Muscle layer of duodenum (tissue), 2 donors: ENCODE measurements at regions not wholly inside any gene's neighbourhood (a gene's known extent, or its start where the extent isn't known, plus 50 kb on each side); places are given as distances from the start of the nearest gene placed in this dataset.

Source experiments
- H3K27ac ChIP-seq: one replicate; pipeline ENCODE4 v1.7.0; 2013; ENCODE audit warnings: mild to moderate bottlenecking, low read length
- H3K27me3 ChIP-seq: one replicate; pipeline ENCODE4 v1.7.0; 2013; ENCODE audit warnings: low read depth, mild to moderate bottlenecking, control low read depth, low read length
- H3K36me3 ChIP-seq, 2 donors: one replicate each; pipeline ENCODE4 v1.7.0; 2013; ENCODE audit warnings: low read length in 2 of 2, control low read depth in 1 of 2, mild to moderate bottlenecking in 1 of 2; ENCODE audit not compliant: insufficient read depth in 2 of 2, control insufficient read depth in 1 of 2
- H3K4me1 ChIP-seq, 2 donors: one replicate each; pipeline ENCODE4 v1.7.0; 2013; ENCODE audit warnings: low read length in 2 of 2, mild to moderate bottlenecking in 2 of 2, control low read depth in 1 of 2, moderate library complexity in 1 of 2; ENCODE audit not compliant: insufficient read depth in 2 of 2, control insufficient read depth in 1 of 2
- H3K4me3 ChIP-seq, 2 donors: one replicate each; pipeline ENCODE4 v1.7.0; 2013; ENCODE audit warnings: low read length in 2 of 2, low read depth in 1 of 2, mild to moderate bottlenecking in 1 of 2
- H3K9me3 ChIP-seq, 2 donors: one replicate each; pipeline ENCODE4 v1.7.0; 2013; ENCODE audit warnings: low read length in 2 of 2, control low read depth in 1 of 2, mild to moderate bottlenecking in 1 of 2; ENCODE audit not compliant: control insufficient read depth in 1 of 2
- donor health status: healthy.

DNA sequence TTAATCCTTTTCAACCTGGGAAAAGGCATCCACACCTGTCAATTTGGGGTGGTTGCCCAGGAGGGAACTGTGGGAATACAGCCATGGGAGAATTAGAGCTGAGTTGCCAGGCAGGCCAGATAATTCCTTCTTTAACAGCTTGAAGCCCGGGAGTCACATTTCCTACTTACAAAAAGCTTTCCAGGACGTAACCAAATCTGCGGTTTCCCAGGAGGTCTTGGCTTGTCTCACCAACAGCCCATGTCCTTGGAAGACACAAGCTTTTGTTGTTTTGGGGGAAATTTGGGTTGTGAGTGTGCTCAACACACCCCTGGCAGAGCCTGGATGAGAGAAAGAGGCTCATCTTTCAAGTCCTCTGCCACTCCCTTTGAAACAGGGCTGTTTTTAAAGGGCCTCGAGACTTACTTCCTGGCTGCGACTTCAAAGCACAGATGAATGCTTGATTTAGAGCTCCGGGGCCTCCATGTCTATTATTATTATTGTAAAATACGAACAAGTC, 465.9 kb upstream of the BTBD3 start:
- H3K27me3 ChIP-seq = no peaks in the 10 kb centered on the region
- no peaks in the 10 kb centered on the region for H3K9me3 ChIP-seq
- no peaks in the 10 kb centered on the region for H3K36me3 ChIP-seq
- no peak overlapping the region for H3K27ac ChIP-seq
- H3K4me1 ChIP-seq = no peaks in the 10 kb centered on the region
- no peak overlapping the region for H3K4me3 ChIP-seq

- Histone ChIP-seq H3K9me3 (no peaks in the 10 kb centered on the region), H3K4me1 (no peaks in the 10 kb centered on the region), H3K27ac (no peak overlapping the region), H3K36me3 (no peaks in the 10 kb centered on the region), H3K4me3 (no peak overlapping the region), H3K27me3 (no peaks in the 10 kb centered on the region)
These were observed 465.4 kb upstream of the BTBD3 start for GRCh38 chr20:11452326-11452725.

DNA sequence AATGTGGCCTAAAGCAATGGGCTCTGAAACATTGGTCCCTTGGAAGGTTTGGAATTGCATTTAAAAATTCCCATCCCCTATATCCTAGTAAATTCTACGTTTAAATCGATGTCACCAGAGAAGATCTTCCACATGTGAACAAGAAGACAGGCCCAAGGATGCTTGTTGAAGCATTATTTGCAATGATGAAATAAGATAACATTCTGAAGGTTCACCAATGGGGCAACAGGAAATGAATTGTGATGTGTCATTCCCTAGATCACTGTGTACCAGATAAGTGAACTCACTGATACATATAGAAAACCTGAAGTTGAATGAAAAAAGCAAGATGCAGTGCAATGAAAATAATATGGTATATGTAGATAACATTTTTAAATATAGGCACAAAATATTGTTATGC, 464.3 kb upstream of the BTBD3 start:
- Histone ChIP-seq H3K4me3 (no peak overlapping the region), H3K9me3 (no peaks in the 10 kb centered on the region), H3K27ac (no peak overlapping the region), H3K36me3 (no peaks in the 10 kb centered on the region), H3K4me1 (no peaks in the 10 kb centered on the region), H3K27me3 (no peaks in the 10 kb centered on the region)

GRCh38 chr20:11454966-11455799, 462.5 kb upstream of the BTBD3 start:
- Histone ChIP-seq H3K27me3 (no peaks in the 10 kb centered on the region), H3K27ac (no peak overlapping the region), H3K9me3 (no peaks in the 10 kb centered on the region), H3K4me1 (no peaks in the 10 kb centered on the region), H3K36me3 (no peaks in the 10 kb centered on the region), H3K4me3 (no peak overlapping the region)

DNA sequence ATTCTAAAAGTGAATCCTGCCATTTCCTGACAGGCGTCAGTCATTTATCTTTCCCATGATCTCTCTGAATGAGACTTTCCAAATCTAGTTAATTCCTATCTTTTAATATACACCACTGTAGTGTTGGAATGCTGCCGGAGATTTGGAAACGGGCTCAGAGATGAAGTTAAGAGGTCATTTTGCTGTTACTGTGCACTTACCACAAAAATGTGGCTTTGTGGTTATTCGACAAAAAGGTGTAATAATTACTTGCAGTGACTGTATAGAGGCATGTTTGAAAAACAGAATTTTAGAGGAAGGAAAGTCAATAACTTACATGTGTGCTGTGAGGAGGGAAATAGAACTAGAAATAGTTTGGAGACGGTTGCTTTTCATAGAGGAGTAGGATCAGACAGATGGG, 460.2 kb upstream of the BTBD3 start:
- Histone ChIP-seq H3K27ac (no peak overlapping the region), H3K4me1 (no peaks in the 10 kb centered on the region), H3K27me3 (no peaks in the 10 kb centered on the region), H3K9me3 (no peaks in the 10 kb centered on the region), H3K4me3 (no peak overlapping the region), H3K36me3 (no peaks in the 10 kb centered on the region)

DNA sequence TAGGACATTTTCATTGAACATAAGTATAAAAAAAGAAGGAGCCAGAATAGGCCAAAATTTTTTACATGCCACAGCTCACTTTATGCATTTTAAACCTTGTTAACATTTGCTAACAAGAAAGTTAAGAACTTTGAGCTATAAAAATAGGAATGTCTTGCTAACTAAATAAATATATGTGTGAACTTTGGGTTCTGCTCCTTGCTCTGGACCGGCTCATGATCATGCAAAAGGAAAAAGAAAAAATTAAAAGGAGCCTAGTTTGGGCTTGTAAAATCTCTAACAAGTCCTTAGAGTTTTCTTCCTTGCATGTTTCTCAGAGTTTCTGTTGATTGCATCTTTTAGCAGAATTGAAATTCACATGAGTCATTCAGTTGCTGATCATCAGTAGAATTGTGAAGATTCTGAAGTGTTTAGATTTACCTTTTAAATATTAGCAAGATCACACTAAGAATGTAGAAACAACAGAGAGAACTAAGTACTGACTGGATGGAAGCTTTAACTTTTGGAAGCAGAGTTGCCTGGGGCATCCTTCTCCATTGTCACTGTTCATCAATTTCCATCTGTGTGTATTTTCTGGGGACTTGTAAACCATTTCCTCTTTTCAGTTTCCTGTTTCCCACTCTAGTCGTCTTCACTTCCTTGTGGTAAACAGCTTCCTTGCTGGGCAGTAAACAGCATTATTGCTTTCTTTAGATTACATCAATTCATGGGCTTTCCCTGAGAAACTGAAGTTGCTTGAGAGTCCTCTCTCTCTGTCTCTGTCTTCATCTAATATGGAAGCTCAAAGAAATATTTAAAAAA, 458.4 kb upstream of the BTBD3 start:
- Histone ChIP-seq H3K4me3 (no peak overlapping the region), H3K27ac (no peak overlapping the region), H3K27me3 (no peaks in the 10 kb centered on the region), H3K4me1 (no peaks in the 10 kb centered on the region), H3K36me3 (no peaks in the 10 kb centered on the region), H3K9me3 (no peaks in the 10 kb centered on the region)

GRCh38 chr20:11467436-11467835, 450.3 kb upstream of the BTBD3 start:
- H3K27me3 ChIP-seq = no peaks in the 10 kb centered on the region
- H3K4me1 ChIP-seq = peaks cover 0 to 6% of the 10 kb centered on the region in 2 donors
- H3K36me3 ChIP-seq = no peaks in the 10 kb centered on the region
- H3K9me3 ChIP-seq = no peaks in the 10 kb centered on the region
- H3K4me3 ChIP-seq = no peak overlapping the region
- no peak overlapping the region for H3K27ac ChIP-seq

DNA sequence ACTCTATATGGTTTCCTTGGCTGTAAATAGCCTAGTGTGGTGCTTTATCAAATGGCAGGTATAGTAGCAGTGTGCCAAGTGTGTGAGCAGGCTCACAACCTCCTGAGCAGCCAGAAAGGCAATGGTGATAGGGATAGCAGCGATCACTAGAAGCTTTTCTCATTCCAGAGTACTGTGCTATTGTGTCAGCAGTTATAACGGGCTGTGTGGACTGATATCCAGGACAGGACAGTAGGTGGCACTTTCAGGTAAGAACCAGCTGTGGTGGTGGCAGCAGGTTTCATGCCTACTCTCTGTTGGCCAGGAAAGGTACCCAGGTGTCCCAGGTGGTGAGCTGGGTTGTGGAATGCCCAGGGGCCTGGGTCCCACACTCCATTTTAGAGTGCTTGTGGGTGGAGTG, 448.8 kb upstream of the BTBD3 start:
- H3K4me1 ChIP-seq = peaks cover 0 to 6% of the 10 kb centered on the region in 2 donors
- no peaks in the 10 kb centered on the region for H3K27me3 ChIP-seq

GRCh38 chr20:11469795-11470435, 447.8 kb upstream of the BTBD3 start:
- Histone ChIP-seq H3K27me3 (no peaks in the 10 kb centered on the region), H3K4me1 (peaks cover 0 to 6% of the 10 kb centered on the region in 2 donors)

More for the DNA sequence above, 448.8 kb upstream of the BTBD3 start:
- no peak overlapping the region for H3K27ac ChIP-seq
- H3K36me3 ChIP-seq = no peaks in the 10 kb centered on the region
- H3K4me3 ChIP-seq = no peak overlapping the region
- no peaks in the 10 kb centered on the region for H3K9me3 ChIP-seq

DNA sequence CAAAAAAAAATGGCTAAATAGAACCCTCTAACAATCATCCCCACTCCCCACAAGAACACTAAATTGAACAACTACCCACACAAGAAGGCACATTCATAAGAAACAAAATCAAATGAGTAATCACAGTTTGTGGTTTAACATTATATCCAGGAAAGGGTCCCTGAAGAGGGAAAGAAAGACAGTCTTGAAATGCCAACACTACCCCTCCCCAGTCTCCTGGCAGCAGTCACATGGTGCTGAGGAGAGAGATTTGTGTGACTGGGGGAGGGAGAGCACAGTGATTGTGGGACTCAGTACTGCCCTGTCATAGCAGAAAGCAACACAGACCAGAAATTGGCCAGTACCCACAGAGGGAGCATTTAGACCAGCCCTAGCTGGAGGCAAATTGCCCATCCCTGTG, 443.7 kb upstream of the BTBD3 start:
- H3K4me1 ChIP-seq = peaks cover 0 to 6% of the 10 kb centered on the region in 2 donors

More at GRCh38 chr20:11469795-11470435, 447.8 kb upstream of the BTBD3 start:
- Histone ChIP-seq H3K4me3 (no peak overlapping the region), H3K9me3 (no peaks in the 10 kb centered on the region), H3K27ac (no peak overlapping the region), H3K36me3 (no peaks in the 10 kb centered on the region)

DNA sequence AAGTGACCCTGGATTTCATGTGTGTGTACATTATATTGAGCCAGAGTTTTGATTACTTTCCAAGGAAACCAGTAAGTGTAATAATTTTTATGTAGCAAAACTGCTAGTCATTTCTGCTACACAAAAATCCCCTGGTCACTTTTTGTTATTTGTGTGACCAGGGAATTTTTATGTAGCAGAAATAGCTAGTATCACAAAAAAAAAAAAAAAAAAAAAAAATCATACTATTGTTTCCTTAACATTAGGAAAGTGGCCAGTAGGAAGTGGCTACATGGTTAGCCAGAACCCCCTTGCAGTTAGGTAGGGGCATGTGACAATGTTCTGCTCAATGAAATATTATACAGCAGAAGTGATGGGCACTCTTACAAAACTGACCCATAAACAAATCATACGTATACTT, 434.0 kb upstream of the BTBD3 start:
- Histone ChIP-seq H3K4me3 (no peak overlapping the region), H3K4me1 (no peaks in the 10 kb centered on the region), H3K9me3 (no peaks in the 10 kb centered on the region), H3K27ac (no peak overlapping the region), H3K27me3 (no peaks in the 10 kb centered on the region), H3K36me3 (no peaks in the 10 kb centered on the region)

More for the DNA sequence above, 443.7 kb upstream of the BTBD3 start:
- Histone ChIP-seq H3K27me3 (no peaks in the 10 kb centered on the region), H3K4me3 (no peak overlapping the region), H3K36me3 (no peaks in the 10 kb centered on the region), H3K9me3 (peaks cover 0 to 8% of the 10 kb centered on the region in 2 donors), H3K27ac (no peak overlapping the region)
